ENCODE measurements at regions not wholly inside any gene's neighbourhood (a gene's known extent, or its start where the extent isn't known, plus 50 kb on each side); places are given as distances from the start of the nearest gene placed in this dataset.

DNA sequence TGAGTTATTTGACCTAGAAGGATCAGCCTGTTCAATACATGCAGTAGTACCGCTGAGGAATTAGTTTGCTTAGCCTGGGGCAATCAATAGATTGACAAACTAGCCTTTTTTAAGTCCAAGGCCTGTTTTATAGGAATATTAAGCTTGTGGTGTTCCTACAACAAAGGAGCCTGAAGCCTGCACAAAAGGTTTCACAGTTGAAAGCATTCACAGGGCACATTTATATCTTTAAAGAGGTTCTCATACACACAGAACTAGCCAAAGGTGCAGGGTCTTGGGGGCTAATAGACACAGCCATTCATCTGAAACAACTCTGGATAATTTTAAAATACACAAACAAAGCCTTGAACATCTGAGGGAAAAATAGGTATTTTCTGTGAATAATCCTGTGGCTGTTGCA lies 160.3 kb downstream of the RPS29 start:
- TF ChIP-seq, protein P1, sequence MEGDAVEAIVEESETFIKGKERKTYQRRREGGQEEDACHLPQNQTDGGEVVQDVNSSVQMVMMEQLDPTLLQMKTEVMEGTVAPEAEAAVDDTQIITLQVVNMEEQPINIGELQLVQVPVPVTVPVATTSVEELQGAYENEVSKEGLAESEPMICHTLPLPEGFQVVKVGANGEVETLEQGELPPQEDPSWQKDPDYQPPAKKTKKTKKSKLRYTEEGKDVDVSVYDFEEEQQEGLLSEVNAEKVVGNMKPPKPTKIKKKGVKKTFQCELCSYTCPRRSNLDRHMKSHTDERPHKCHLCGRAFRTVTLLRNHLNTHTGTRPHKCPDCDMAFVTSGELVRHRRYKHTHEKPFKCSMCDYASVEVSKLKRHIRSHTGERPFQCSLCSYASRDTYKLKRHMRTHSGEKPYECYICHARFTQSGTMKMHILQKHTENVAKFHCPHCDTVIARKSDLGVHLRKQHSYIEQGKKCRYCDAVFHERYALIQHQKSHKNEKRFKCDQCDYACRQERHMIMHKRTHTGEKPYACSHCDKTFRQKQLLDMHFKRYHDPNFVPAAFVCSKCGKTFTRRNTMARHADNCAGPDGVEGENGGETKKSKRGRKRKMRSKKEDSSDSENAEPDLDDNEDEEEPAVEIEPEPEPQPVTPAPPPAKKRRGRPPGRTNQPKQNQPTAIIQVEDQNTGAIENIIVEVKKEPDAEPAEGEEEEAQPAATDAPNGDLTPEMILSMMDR (conservative IDR thresholded peaks at IDR 0.05): no peak
- TF ChIP-seq ZFX (IDR thresholded peaks at IDR 0.05): no peak

All from C4-2B (cell line).